ENCODE measurements at regions not wholly inside any gene's neighbourhood (a gene's known extent, or its start where the extent isn't known, plus 50 kb on each side); places are given as distances from the start of the nearest gene placed in this dataset.

DNA sequence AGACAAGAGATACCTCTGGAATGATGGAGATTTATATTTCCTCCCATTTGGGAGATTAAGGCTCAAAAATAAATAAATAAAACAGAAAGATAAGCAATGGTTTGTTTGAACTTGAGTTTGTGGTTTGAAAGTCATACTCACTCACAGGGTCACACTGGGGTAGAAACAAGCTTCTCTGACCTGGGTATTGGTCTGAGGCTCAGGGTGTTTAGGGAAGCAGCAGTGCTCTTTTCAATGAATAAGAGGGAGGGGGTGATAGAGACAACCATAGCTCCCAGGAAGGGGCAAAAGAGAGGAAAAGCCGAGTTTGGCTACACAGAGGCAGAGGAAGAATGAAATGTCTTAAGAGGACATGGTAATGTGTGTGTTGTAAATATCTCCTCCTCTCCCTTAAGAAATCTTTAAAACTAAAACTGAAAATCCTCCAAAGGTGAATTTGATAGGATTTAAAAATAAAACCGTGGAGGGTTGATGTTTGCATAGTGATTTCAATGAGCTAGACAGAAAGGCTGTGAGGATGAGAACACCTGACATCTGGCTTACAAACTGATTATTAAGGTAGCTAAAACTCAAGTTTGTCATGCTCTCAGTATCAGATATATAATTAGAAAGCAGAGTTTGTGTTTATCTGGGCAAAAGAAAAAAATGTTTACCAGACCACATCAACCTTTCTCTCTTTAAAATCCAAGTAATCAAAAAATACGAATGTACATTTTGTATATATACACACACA, 159.9 kb upstream of the TMEFF2 start:
- Histone ChIP-seq H3K27me3 (ENCODE audit: insufficient read depth, low read length) (no peaks in the 10 kb centered on the region), H3K4me3 (ENCODE audit: low read length) (no peak overlapping the region), H3K36me3 (ENCODE audit: insufficient read depth, low read depth, low read length) (no peaks in the 10 kb centered on the region), H3K9ac (ENCODE audit: low read depth, low read length) (no peak overlapping the region), H3K27ac (ENCODE audit: low read length) (no peak overlapping the region), H3K4me1 (ENCODE audit: insufficient read depth, low read length) (no peaks in the 10 kb centered on the region), H3K9me3 (ENCODE audit: insufficient read depth, low read depth, low read length) (no peaks in the 10 kb centered on the region)

DNA sequence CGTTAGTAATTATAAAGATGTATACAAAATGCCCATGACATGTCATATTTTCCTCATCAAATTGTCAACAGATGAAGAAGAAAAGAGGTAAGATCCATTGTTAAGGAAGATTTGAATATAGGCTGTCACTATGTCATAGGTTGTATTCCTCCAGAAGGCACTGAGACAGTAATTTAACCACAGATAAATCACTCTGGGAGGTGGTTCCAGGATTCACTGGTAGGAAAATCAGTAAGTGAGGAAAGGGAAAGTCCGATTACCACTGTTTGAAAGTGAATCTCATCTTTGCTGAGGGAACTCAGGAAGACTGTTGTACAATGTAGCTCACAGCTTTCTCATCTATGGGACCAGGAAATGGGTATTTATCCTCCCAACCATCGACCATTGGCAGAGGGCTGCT, 152.8 kb upstream of the TMEFF2 start:
- no peaks in the 10 kb centered on the region for H3K27me3 ChIP-seq (ENCODE audit: insufficient read depth, low read length)
- no peak overlapping the region for H3K9ac ChIP-seq (ENCODE audit: low read depth, low read length)
- no peak overlapping the region for H3K4me3 ChIP-seq (ENCODE audit: low read length)
- no peak overlapping the region for H3K27ac ChIP-seq (ENCODE audit: low read length)
- no peaks in the 10 kb centered on the region for H3K4me1 ChIP-seq (ENCODE audit: insufficient read depth, low read length)
- no peaks in the 10 kb centered on the region for H3K36me3 ChIP-seq (ENCODE audit: insufficient read depth, low read depth, low read length)
- H3K9me3 ChIP-seq (ENCODE audit: insufficient read depth, low read depth, low read length) = no peaks in the 10 kb centered on the region

DNA sequence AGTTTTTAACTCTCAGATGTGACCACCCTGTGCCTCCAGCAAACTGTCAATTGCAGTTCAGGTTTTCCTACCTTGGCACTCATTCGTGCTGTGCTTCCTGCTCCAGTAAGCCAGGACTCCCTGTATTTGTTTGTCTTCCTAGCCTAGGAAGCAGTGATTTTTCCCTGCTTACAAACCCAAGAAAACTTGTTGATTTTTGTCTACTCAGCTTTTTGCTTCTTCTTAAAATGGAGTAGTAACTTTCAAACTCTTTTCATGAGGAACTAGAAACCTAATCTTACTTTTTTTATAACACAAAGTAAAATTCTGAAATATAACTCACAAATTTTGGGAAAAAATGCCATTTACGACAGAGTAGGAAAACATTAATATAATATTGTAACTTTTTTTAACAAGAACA, 150.6 kb upstream of the TMEFF2 start:
- no peaks in the 10 kb centered on the region for H3K9me3 ChIP-seq (ENCODE audit: insufficient read depth, low read depth, low read length)
- H3K4me1 ChIP-seq (ENCODE audit: insufficient read depth, low read length) = no peaks in the 10 kb centered on the region
- H3K36me3 ChIP-seq (ENCODE audit: insufficient read depth, low read depth, low read length) = no peaks in the 10 kb centered on the region
- no peak overlapping the region for H3K4me3 ChIP-seq (ENCODE audit: low read length)
- no peak overlapping the region for H3K27ac ChIP-seq (ENCODE audit: low read length)
- H3K9ac ChIP-seq (ENCODE audit: low read depth, low read length) = no peak overlapping the region
- H3K27me3 ChIP-seq (ENCODE audit: insufficient read depth, low read length) = no peaks in the 10 kb centered on the region

DNA sequence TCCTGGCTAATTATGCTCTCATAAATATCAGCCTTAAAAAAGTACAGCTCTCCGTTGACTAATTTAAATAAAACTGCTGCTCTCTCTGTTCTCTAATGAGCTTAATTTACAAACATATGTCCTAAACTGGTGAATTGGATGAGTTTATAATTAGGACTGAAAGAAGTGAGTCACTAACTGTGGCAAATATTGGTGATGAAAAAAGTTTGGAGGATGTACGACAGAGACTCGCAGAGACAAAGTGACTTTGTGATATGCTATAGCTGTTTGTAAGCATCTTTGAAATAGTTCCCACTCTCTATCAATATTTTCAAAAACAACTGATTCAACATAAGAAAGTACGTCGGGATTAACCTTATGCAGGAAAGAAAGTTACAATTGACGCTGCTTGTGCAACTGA, 138.9 kb upstream of the TMEFF2 start:
- H3K9ac ChIP-seq (ENCODE audit: low read depth, low read length) = no peak overlapping the region

DNA sequence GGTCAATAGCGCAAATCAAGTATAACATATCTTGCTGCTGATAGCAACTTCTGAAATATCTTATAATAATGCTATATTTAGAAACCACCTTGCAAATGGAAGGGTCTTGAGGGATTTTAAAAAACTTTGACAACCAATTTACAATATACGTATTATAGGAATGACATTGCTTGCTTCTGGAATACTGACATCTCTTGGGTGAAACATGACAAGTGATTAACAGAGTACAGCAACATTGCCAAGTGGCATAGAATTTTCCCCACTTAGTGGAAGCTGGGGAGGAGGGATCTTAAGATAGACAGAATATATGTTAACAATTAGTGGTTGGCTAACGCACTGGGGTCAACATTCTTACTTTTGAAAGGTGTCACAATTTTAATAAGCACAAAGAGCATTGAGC, 133.6 kb upstream of the TMEFF2 start:
- H3K27me3 ChIP-seq (ENCODE audit: insufficient read depth, low read length) = no peaks in the 10 kb centered on the region
- no peaks in the 10 kb centered on the region for H3K36me3 ChIP-seq (ENCODE audit: insufficient read depth, low read depth, low read length)
- H3K4me1 ChIP-seq (ENCODE audit: insufficient read depth, low read length) = no peaks in the 10 kb centered on the region
- H3K9ac ChIP-seq (ENCODE audit: low read depth, low read length) = no peak overlapping the region
- H3K27ac ChIP-seq (ENCODE audit: low read length) = no peak overlapping the region
- no peaks in the 10 kb centered on the region for H3K9me3 ChIP-seq (ENCODE audit: insufficient read depth, low read depth, low read length)
- H3K4me3 ChIP-seq (ENCODE audit: low read length) = no peak overlapping the region

More for the DNA sequence above, 138.9 kb upstream of the TMEFF2 start:
- no peaks in the 10 kb centered on the region for H3K27me3 ChIP-seq (ENCODE audit: insufficient read depth, low read length)
- no peaks in the 10 kb centered on the region for H3K9me3 ChIP-seq (ENCODE audit: insufficient read depth, low read depth, low read length)
- no peak overlapping the region for H3K4me3 ChIP-seq (ENCODE audit: low read length)
- no peaks in the 10 kb centered on the region for H3K36me3 ChIP-seq (ENCODE audit: insufficient read depth, low read depth, low read length)
- H3K4me1 ChIP-seq (ENCODE audit: insufficient read depth, low read length) = no peaks in the 10 kb centered on the region
- H3K27ac ChIP-seq (ENCODE audit: low read length) = no peak overlapping the region

DNA sequence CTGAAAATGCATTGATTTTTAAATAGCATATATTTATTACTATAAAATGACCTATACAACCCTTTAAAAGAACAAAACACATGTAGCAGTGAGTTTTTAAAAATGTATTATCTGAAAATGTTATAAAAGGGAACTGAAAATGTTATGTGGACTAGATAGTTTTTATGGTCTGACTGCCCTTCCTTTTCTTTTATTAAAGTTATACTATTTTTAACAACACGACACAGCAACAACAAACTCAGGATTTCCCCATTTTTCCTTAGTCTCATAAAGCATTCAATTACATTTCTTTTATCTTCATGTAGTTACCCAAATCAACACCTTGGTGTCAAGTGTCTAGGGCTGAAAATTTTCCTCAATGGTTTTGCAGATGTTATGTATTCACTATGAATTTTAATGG, 132.8 kb upstream of the TMEFF2 start:
- Histone ChIP-seq H3K27ac (ENCODE audit: low read length) (no peak overlapping the region), H3K27me3 (ENCODE audit: insufficient read depth, low read length) (no peaks in the 10 kb centered on the region), H3K36me3 (ENCODE audit: insufficient read depth, low read depth, low read length) (no peaks in the 10 kb centered on the region), H3K9ac (ENCODE audit: low read depth, low read length) (no peak overlapping the region), H3K4me3 (ENCODE audit: low read length) (no peak overlapping the region), H3K4me1 (ENCODE audit: insufficient read depth, low read length) (no peaks in the 10 kb centered on the region), H3K9me3 (ENCODE audit: insufficient read depth, low read depth, low read length) (no peaks in the 10 kb centered on the region)

DNA sequence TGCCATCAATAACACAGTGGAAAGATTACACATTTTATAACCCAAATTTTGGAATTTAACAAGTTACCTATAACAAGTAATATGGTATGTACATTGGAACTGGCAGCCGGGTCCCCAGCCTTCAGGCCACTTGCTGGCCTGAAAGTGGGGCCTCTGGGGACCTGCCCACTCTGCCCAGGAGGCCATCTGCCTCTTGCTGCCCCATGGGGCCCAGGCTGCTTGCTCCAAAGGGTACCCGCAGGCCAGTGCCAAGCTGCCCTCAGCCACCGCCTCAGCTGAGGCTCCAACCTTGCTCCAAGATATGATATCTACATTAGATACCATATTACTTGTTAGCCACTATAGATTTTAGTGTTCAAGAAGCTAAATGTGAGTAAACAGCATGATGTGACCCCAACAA, 120.8 kb upstream of the TMEFF2 start:
- H3K36me3 ChIP-seq (ENCODE audit: insufficient read depth, low read depth, low read length) = no peaks in the 10 kb centered on the region

DNA sequence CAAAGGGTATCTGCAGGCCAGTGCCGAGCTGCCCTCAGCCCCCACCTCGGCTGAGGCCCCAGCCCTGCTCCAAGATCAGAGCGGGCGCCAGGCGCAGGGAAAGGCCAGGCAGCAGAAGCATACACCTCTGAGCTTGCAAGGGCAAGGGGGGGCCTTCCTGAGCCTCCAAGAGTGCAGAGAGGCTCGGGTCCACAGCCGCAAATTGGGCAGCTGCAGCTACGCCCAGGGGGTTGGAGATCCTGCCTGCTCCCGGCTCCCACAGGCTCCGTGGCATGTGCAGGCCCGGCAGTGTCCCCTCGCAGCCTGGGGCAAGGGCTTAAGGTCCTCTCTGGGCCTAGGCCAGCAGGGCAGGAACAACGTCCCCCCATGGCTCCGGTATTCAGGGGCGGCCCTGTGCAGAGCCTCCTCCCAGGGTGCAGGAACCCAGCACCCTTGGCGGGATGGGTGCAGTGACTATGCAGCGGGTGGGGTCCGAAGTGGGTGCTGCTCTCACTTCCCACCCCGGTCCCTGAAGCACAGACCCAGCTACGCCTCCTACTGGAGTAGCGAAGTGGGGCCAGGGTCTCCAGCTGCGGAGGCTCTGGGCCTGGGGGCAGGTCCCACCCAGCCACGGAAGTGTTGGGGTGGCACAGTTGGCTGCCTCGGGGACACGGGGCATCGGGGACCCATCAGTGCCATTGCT, 120.2 kb upstream of the TMEFF2 start:
- Histone ChIP-seq H3K27me3 (ENCODE audit: insufficient read depth, low read length) (no peaks in the 10 kb centered on the region), H3K9me3 (ENCODE audit: insufficient read depth, low read depth, low read length) (no peaks in the 10 kb centered on the region), H3K36me3 (ENCODE audit: insufficient read depth, low read depth, low read length) (no peaks in the 10 kb centered on the region), H3K4me1 (ENCODE audit: insufficient read depth, low read length) (no peaks in the 10 kb centered on the region), H3K9ac (ENCODE audit: low read depth, low read length) (no peak overlapping the region), H3K4me3 (ENCODE audit: low read length) (no peak overlapping the region), H3K27ac (ENCODE audit: low read length) (no peak overlapping the region)

More for the DNA sequence above, 120.8 kb upstream of the TMEFF2 start:
- Histone ChIP-seq H3K4me3 (ENCODE audit: low read length) (no peak overlapping the region), H3K27ac (ENCODE audit: low read length) (no peak overlapping the region), H3K9me3 (ENCODE audit: insufficient read depth, low read depth, low read length) (no peaks in the 10 kb centered on the region), H3K4me1 (ENCODE audit: insufficient read depth, low read length) (no peaks in the 10 kb centered on the region), H3K27me3 (ENCODE audit: insufficient read depth, low read length) (no peaks in the 10 kb centered on the region), H3K9ac (ENCODE audit: low read depth, low read length) (no peak overlapping the region)

DNA sequence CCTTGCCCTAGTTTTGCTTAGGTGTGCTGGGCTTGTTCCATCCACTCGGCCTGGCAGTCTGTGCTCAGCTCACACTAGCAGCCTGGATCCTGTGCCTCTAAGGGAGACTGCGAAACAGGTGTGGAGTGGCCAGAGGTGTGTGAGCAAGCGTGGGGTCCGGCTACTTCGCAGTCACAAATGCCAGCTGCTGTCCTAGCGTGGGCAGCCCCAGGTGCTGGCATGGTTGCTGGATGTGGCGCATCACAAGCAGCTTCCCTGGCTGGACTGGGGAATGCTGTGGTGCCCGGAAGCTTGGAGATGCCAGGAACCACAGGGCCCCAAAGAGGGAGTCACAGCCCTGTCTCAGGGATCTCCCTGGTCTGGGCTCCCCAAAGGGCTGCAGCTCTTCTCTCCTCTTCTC, 119.0 kb upstream of the TMEFF2 start:
- Histone ChIP-seq H3K36me3 (ENCODE audit: insufficient read depth, low read depth, low read length) (no peaks in the 10 kb centered on the region), H3K4me3 (ENCODE audit: low read length) (no peak overlapping the region), H3K9me3 (ENCODE audit: insufficient read depth, low read depth, low read length) (no peaks in the 10 kb centered on the region), H3K27ac (ENCODE audit: low read length) (no peak overlapping the region), H3K4me1 (ENCODE audit: insufficient read depth, low read length) (no peaks in the 10 kb centered on the region), H3K9ac (ENCODE audit: low read depth, low read length) (no peak overlapping the region), H3K27me3 (ENCODE audit: insufficient read depth, low read length) (no peaks in the 10 kb centered on the region)

DNA sequence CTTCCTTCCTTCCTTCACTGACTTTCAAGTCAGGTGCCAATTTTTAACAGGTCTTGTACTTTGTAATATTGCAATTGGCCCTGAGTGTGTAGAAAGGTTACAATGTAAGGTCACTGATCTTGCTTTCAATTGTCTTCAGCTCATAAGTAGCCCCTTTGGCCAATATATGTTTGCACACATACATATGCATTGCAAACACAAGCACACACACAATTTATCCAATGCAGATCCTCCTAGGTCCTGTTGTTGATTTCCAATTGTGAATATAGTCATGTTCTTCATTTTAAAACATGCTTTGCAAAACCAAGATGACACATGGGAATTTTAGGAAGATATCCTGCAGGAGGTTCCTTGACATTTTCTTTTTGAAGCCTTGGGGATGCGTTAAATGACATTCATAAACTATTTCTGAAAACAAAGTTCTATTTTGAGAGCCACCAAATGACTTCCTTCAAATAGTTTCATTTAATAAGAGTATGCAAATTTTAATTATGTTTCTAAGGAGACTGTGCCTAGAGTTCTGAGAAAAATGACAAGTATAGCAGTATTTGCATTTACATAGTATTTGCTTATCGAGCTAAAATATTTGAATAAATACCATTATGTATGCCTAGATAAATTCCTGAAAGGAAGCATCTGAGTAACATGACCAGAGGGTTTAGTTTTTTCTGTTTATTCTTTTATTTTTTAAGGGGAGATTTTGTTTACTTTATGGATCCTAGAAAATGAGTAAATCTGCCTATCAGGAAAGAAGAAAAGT, 117.1 kb upstream of the TMEFF2 start:
- no peak overlapping the region for H3K9ac ChIP-seq (ENCODE audit: low read depth, low read length)
- no peaks in the 10 kb centered on the region for H3K9me3 ChIP-seq (ENCODE audit: insufficient read depth, low read depth, low read length)
- no peaks in the 10 kb centered on the region for H3K36me3 ChIP-seq (ENCODE audit: insufficient read depth, low read depth, low read length)
- H3K27ac ChIP-seq (ENCODE audit: low read length) = no peak overlapping the region
- H3K27me3 ChIP-seq (ENCODE audit: insufficient read depth, low read length) = no peaks in the 10 kb centered on the region
- H3K4me3 ChIP-seq (ENCODE audit: low read length) = no peak overlapping the region
- H3K4me1 ChIP-seq (ENCODE audit: insufficient read depth, low read length) = no peaks in the 10 kb centered on the region

DNA sequence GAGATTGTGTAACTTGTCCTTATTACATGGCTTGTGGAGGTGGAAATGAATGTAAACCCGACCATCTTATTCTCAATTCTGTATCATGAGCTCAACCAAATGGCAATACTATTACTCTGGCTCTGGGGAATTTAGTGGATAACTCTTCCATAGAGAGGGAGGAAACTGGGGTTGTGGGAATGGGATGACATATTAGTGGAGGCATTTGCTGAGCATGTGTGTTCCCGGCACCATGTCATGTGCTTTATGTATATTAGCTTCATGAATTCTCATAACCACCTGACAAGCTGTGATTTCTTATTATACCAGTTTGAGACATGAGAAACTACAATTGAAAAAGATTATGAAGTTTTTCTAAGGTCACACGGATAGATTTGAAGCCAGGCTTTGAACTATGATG, 112.8 kb upstream of the TMEFF2 start:
- no peak overlapping the region for H3K4me3 ChIP-seq (ENCODE audit: low read length)

DNA sequence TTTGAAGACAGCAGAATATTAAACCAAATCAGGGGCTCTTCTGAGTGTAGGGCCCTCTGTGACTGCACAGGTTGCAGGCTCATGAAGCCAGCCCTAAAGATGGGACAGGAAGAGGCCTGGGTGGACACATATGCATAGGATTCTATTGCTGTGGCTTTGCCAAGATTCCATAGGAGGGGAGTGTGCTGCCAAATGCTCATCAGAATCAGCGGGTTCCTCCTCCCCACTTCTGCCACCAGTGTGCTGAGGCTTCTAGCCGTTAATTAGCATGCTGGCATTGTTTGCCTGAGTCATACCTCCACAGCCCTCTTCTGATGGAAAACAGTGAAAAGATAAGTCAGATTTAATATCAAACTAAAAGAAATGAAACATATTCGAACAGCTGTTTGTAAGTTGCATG, 103.9 kb upstream of the TMEFF2 start:
- no peaks in the 10 kb centered on the region for H3K27me3 ChIP-seq (ENCODE audit: insufficient read depth, low read length)
- no peaks in the 10 kb centered on the region for H3K4me1 ChIP-seq (ENCODE audit: insufficient read depth, low read length)
- no peak overlapping the region for H3K27ac ChIP-seq (ENCODE audit: low read length)
- no peak overlapping the region for H3K9ac ChIP-seq (ENCODE audit: low read depth, low read length)
- no peak overlapping the region for H3K4me3 ChIP-seq (ENCODE audit: low read length)
- no peaks in the 10 kb centered on the region for H3K9me3 ChIP-seq (ENCODE audit: insufficient read depth, low read depth, low read length)
- H3K36me3 ChIP-seq (ENCODE audit: insufficient read depth, low read depth, low read length) = no peaks in the 10 kb centered on the region

More for the DNA sequence above, 112.8 kb upstream of the TMEFF2 start:
- Histone ChIP-seq H3K4me1 (ENCODE audit: insufficient read depth, low read length) (no peaks in the 10 kb centered on the region), H3K9ac (ENCODE audit: low read depth, low read length) (no peak overlapping the region), H3K27me3 (ENCODE audit: insufficient read depth, low read length) (no peaks in the 10 kb centered on the region), H3K9me3 (ENCODE audit: insufficient read depth, low read depth, low read length) (no peaks in the 10 kb centered on the region), H3K27ac (ENCODE audit: low read length) (no peak overlapping the region), H3K36me3 (ENCODE audit: insufficient read depth, low read depth, low read length) (no peaks in the 10 kb centered on the region)

Data from iPS-20b (cell line).